ENCODE measurements at regions not wholly inside any gene's neighbourhood (a gene's known extent, or its start where the extent isn't known, plus 50 kb on each side); places are given as distances from the start of the nearest gene placed in this dataset.

DNA sequence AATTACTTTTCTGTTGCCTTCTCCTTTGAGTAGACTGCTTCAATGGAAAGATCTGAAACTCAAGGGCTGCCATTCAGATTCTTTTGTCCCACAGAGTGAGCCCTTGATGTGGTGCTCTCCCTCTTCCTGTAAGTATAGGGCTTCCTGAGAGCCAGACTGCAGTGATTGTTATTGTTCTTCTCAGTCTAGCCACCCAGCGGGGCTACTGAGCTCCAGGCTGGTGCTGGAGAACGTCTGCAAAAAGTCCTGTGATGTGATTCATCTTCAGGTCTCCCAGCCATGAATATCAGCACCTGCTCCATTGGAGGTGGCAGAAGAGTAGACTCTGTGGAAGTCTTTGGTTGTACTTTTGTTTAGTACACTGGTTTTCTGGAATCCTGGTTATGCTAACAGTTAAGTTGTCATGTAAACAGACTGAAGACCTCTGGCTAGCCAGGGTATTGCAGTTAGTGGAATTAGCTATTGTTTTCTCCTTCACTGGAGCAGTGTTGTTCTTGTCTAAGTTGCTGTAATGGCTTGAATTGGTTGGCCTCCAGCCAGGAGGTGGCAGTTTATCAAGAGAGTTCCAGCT, 240.9 kb downstream of the COL12A1 start:
- H4K20me1 ChIP-seq = no peaks in the 10 kb centered on the region
- no peaks in the 10 kb centered on the region for H3K27me3 ChIP-seq
- no peaks in the 10 kb centered on the region for H3K36me3 ChIP-seq
- H3K4me1 ChIP-seq = no peaks in the 10 kb centered on the region
- H3K9me3 ChIP-seq = peaks cover 15% of the 10 kb centered on the region
- H3K9ac ChIP-seq = no peak overlapping the region
- H3K4me3 ChIP-seq = no peak overlapping the region
- H3K27ac ChIP-seq = no peak overlapping the region
- no peak overlapping the region for H3K4me2 ChIP-seq
- no peak for TF ChIP-seq Cebpa-rat (IDR thresholded peaks at IDR 0.05)

- no peak overlapping the region for H3K4me2 ChIP-seq
- no peak overlapping the region for H3K9ac ChIP-seq
- H3K27me3 ChIP-seq = no peaks in the 10 kb centered on the region
- H3K27ac ChIP-seq = no peak overlapping the region
- H3K4me1 ChIP-seq = no peaks in the 10 kb centered on the region
- no peaks in the 10 kb centered on the region for H4K20me1 ChIP-seq
- no peak for TF ChIP-seq Cebpa-rat (IDR thresholded peaks at IDR 0.05)
- no peak overlapping the region for H3K4me3 ChIP-seq
- no peaks in the 10 kb centered on the region for H3K36me3 ChIP-seq
- H3K9me3 ChIP-seq = peaks cover 11% of the 10 kb centered on the region
Measured at GRCh38 chr6:74956559-74957428, 249.1 kb downstream of the COL12A1 start.

DNA sequence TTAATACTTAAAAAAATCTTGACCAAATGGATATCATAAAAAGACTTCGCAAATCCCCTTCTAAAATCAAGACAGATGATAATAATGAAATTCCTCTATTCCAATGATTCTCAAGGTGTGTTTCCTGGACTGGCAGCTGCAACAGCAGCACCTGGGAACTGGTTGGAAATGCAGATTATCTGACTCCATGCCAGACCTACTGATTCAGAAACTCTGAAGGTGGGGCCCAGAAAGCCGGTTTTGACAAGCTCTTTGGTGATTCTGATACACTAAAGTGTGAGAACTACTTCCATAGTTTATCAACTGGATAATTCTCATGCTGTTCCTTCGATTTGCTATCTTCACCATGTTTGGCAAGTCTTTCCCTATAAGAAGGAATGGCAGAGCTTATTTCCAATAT, 252.1 kb downstream of the COL12A1 start:
- Histone ChIP-seq H3K27ac (no peak overlapping the region), H3K4me2 (no peak overlapping the region), H3K4me3 (no peak overlapping the region), H3K27me3 (no peaks in the 10 kb centered on the region), H3K4me1 (no peaks in the 10 kb centered on the region), H3K36me3 (no peaks in the 10 kb centered on the region), H3K9me3 (peaks cover 15% of the 10 kb centered on the region), H3K9ac (no peak overlapping the region), H4K20me1 (no peaks in the 10 kb centered on the region)
- no peak for TF ChIP-seq Cebpa-rat (IDR thresholded peaks at IDR 0.05)

GRCh38 chr6:74946961-74947360, 258.9 kb downstream of the COL12A1 start:
- Histone ChIP-seq H3K4me3 (no peak overlapping the region), H3K27ac (no peak overlapping the region), H3K27me3 (no peaks in the 10 kb centered on the region), H3K9me3 (peaks cover 6% of the 10 kb centered on the region), H3K4me1 (0 out of 2 replicates have a peak, but pooled peaks cover 6% of the 10 kb centered on the region), H3K9ac (no peak overlapping the region), H3K4me2 (no peak overlapping the region), H3K36me3 (no peaks in the 10 kb centered on the region), H4K20me1 (no peaks in the 10 kb centered on the region)
- TF ChIP-seq Cebpa-rat (IDR thresholded peaks at IDR 0.05) = no peak

DNA sequence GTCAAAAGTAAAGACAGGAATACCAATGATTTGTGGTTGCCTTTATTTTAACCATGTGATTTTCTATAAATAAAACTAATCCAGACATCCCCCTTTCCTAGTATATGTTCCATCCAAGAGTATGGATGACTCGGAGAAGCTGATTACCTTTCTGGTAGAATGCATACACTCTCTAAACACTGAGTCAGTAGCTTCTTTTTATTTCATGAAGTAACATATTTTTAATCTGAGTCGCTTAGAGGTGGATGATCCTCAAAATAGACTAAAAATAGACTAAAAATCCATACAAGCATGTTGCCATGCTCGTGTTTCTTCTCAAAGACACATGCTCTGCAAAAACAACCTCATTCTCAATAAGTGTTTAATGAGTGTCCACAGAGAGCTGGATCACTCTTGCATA, 263.7 kb downstream of the COL12A1 start:
- TF ChIP-seq Cebpa-rat (IDR thresholded peaks at IDR 0.05) = no peak

DNA sequence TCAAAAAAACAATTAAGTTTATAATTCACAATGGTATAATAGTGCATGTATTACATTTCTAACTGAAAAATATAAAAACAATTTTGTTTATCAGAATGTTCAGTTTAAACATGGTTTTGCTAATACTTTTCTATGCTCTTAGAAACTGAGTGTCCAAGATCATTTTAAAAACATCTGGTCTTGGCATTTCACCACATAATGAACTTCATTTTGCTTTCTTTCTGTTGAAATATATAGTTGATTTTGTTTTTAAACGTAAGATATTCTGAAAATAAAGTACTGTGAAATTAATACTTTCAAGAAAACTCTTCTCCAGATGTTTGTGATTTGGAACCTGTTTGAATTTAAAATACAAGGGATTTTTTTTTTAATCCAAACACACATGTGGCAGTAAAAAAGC, 264.4 kb downstream of the COL12A1 start:
- H3K4me1 ChIP-seq = 0 out of 2 replicates have a peak, but pooled peaks cover 6% of the 10 kb centered on the region
- H3K4me2 ChIP-seq = no peak overlapping the region

More for the DNA sequence above, 263.7 kb downstream of the COL12A1 start:
- H3K9me3 ChIP-seq = no peaks in the 10 kb centered on the region
- no peaks in the 10 kb centered on the region for H3K36me3 ChIP-seq
- H3K4me3 ChIP-seq = no peak overlapping the region
- H4K20me1 ChIP-seq = no peaks in the 10 kb centered on the region
- H3K4me2 ChIP-seq = peak overlapping the region; percentile 9; the same call in 1 of the 2 replicates
- no peak overlapping the region for H3K27ac ChIP-seq
- no peak overlapping the region for H3K9ac ChIP-seq
- 0 out of 2 replicates have a peak, but pooled peaks cover 6% of the 10 kb centered on the region for H3K4me1 ChIP-seq
- no peaks in the 10 kb centered on the region for H3K27me3 ChIP-seq

DNA sequence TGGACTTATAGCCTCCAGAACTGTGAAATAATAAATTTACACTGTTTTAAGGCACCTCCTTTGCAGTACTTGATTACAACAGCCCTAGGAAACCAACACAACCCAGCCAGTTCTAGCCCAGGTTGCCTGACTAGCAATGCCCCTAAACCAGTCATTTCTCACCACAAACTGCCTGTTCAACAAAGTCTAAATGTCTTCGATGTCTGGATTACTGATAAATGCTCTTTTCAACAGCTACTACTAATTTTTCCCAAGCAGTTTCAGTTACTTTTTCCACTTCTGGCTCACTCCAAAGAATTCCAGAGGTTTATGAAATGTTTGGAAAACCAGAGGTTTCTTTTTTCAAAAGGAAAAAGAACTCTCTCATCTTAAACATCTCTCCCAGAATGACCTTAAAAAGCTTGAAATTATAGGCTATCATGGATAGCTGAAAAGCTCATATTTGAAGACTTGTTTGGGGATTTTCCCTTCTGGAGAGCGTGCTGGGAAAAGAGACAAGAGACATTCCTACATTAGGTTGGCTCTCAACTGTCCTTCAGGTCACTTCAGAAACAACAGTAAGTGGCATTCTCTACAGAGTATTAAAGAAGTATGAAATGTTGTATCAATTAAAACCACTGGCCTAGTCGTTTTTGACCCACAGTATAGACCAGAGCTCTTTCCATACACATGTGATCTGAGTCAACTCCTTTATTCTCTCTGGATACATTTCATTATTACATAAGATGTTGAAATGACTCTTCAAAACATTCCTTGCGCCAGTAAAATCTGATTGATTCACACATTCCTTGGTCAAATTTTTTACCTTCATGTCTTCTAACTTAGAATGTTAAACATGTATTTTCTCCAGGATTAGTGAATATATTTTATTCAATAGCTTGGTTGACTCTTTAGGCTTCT, 265.9 kb downstream of the COL12A1 start:
- H3K9me3 ChIP-seq = no peaks in the 10 kb centered on the region
- no peak for TF ChIP-seq Cebpa-rat (IDR thresholded peaks at IDR 0.05)
- H4K20me1 ChIP-seq = no peaks in the 10 kb centered on the region
- H3K27me3 ChIP-seq = no peaks in the 10 kb centered on the region
- no peak overlapping the region for H3K9ac ChIP-seq
- H3K27ac ChIP-seq = no peak overlapping the region
- 0 out of 2 replicates have a peak, but pooled peaks cover 6% of the 10 kb centered on the region for H3K4me1 ChIP-seq
- no peak overlapping the region for H3K4me3 ChIP-seq
- H3K4me2 ChIP-seq = no peak overlapping the region
- H3K36me3 ChIP-seq = no peaks in the 10 kb centered on the region

More for the DNA sequence above, 264.4 kb downstream of the COL12A1 start:
- Histone ChIP-seq H3K27ac (no peak overlapping the region), H3K4me3 (no peak overlapping the region), H3K36me3 (no peaks in the 10 kb centered on the region), H3K9me3 (no peaks in the 10 kb centered on the region), H4K20me1 (no peaks in the 10 kb centered on the region), H3K27me3 (no peaks in the 10 kb centered on the region), H3K9ac (no peak overlapping the region)
- no peak for TF ChIP-seq Cebpa-rat (IDR thresholded peaks at IDR 0.05)

DNA sequence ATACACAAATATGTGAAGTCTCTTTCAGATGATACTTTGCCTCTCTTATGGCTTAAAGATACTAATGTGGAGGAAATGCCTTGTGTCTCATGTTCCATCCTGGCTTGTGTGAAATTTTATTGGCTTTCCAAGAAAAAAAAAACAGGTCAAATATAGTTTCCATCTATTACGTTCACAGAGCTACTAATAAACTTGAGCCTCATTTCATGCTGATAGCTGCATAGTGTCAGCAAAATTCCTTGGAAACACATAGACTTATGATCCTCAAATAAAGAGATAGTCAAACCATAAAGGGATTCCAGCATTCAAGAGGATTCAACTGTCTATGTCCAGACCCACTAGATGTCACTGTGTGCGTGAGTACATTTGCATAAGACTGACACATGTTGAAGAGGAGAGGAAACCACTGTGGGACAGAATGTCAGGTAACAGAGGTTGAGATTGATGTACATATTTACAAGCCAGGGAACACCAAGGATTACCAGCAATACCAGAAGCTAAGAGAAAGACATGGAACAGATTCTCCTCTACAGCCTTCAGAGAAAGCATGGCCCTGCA, 266.6 kb downstream of the COL12A1 start:
- H3K9ac ChIP-seq = no peak overlapping the region
- H3K4me1 ChIP-seq = 0 out of 2 replicates have a peak, but pooled peaks cover 6% of the 10 kb centered on the region
- no peak for TF ChIP-seq Cebpa-rat (IDR thresholded peaks at IDR 0.05)
- H3K4me2 ChIP-seq = no peak overlapping the region
- no peaks in the 10 kb centered on the region for H3K9me3 ChIP-seq
- no peaks in the 10 kb centered on the region for H3K27me3 ChIP-seq
- H3K36me3 ChIP-seq = no peaks in the 10 kb centered on the region
- H3K27ac ChIP-seq = no peak overlapping the region
- no peaks in the 10 kb centered on the region for H4K20me1 ChIP-seq
- no peak overlapping the region for H3K4me3 ChIP-seq

GRCh38 chr6:74937936-74938335, 267.9 kb downstream of the COL12A1 start:
- 0 out of 2 replicates have a peak, but pooled peaks cover 6% of the 10 kb centered on the region for H3K4me1 ChIP-seq
- no peaks in the 10 kb centered on the region for H3K36me3 ChIP-seq
- no peaks in the 10 kb centered on the region for H4K20me1 ChIP-seq

More at GRCh38 chr6:74937936-74938335, 267.9 kb downstream of the COL12A1 start:
- Histone ChIP-seq H3K9ac (no peak overlapping the region), H3K4me2 (no peak overlapping the region), H3K9me3 (no peaks in the 10 kb centered on the region), H3K27ac (no peak overlapping the region), H3K27me3 (no peaks in the 10 kb centered on the region), H3K4me3 (no peak overlapping the region)
- no peak for TF ChIP-seq Cebpa-rat (IDR thresholded peaks at IDR 0.05)

Measured in BLaER1 (cell line).